SU-DHL-6 (cell line): ENCODE measurements at regions not wholly inside any gene's neighbourhood (a gene's known extent, or its start where the extent isn't known, plus 50 kb on each side); places are given as distances from the start of the nearest gene placed in this dataset.

Experiments
- CTCF ChIP-seq: fragments of 200-600 bp; sonication (generic); IDR thresholded peaks from one replicate; pipeline ENCODE4 v1.5.1; 2017; ENCODE audit warnings: antibody characterized with exemption, mild to moderate bottlenecking, low read length, moderate library complexity; ENCODE audit not compliant: insufficient read depth, poor library complexity, severe bottlenecking
- EZH2phosphoT487 ChIP-seq: fragments of 200-600 bp; sonication (generic), shearing (Covaris generic); conservative IDR thresholded peaks from 2 replicates; pipeline ENCODE4 v1.6.1; 2018; ENCODE audit warnings: mild to moderate bottlenecking, antibody characterized with exemption, low read length, moderate library complexity, mixed read lengths

- TF ChIP-seq CTCF (no peak), EZH2phosphoT487 (no peak)
Observed at GRCh38 chr2:142217804-142218203, 87.0 kb upstream of the LRP1B start.
